Peyer's patch (tissue), 4 donors: ENCODE measurements at regions not wholly inside any gene's neighbourhood (a gene's known extent, or its start where the extent isn't known, plus 50 kb on each side); places are given as distances from the start of the nearest gene placed in this dataset.

Experiments used
- DNase-seq, 3 donors: peaks; one replicate each; pipeline ENCODE4 v3.0.0-alpha.2; 2017 to 2019
- H3K27ac ChIP-seq, 4 donors: fragments of 200-600 bp; sonication (generic); one replicate each; pipeline ENCODE4 v1.5.1; 2016 to 2019
- H3K27me3 ChIP-seq, 2 donors: fragments of 200-600 bp; sonication (generic); one replicate each; pipeline ENCODE4 v1.5.1; 2019
- H3K36me3 ChIP-seq, 3 donors: fragments of 200-600 bp; sonication (generic); one replicate each; pipeline ENCODE4 v1.5.1; 2016 to 2019
- H3K4me1 ChIP-seq, 4 donors: fragments of 200-600 bp; sonication (generic); one replicate each; pipeline ENCODE4 v1.5.1; 2016 to 2019
- H3K4me3 ChIP-seq, 4 donors: fragments of 200-600 bp; sonication (generic); 1 replicate in 3 of 4; 2 replicates in 1 of 4; pipeline ENCODE4 v1.5.1; 2016 to 2019; ENCODE audit warnings: mild to moderate bottlenecking in 1 of 4
- H3K9me3 ChIP-seq, 4 donors: fragments of 200-600 bp; sonication (generic); one replicate each; pipeline ENCODE4 v1.5.1; 2016 to 2019; ENCODE audit warnings: mild to moderate bottlenecking in 1 of 4
- POLR2A ChIP-seq, 2 donors: fragments of 450-650 bp; IDR thresholded peaks; one replicate each; pipeline ENCODE4 v1.5.1; 2017; ENCODE audit warnings: antibody characterized with exemption in 2 of 2, mild to moderate bottlenecking in 2 of 2, moderate library complexity in 2 of 2
- TF ChIP-seq, protein P1 (sequence below), 6 experiments: fragments of 450-650 bp in 4 of 6; fragments of 200-600 bp in 2 of 6; sonication (generic) in 1 of 6; IDR thresholded peaks; one replicate each; pipeline ENCODE4 v1.5.1; 2017 to 2019; ENCODE audit warnings: antibody characterized with exemption in 6 of 6, mild to moderate bottlenecking in 3 of 6, moderate library complexity in 1 of 6

DNA sequence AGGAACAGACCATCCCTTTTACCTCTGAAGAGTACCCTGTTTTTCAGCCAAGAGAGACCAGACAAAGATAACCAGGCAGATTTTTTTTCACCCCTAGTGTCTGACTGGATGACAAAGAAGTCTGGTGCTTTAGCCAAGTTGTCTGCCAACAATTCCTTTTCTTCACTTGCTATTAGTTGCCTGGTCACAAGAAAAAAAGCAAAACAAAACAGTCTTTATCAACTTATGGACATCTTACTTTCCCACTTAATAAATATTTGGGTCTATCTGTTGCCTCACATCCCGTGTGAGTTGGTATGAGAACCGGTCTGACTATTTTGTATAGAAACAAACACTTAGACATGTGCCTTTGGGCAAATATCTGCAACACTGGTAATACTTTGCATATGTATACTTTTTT lies 662.9 kb downstream of the PLPP3 start:
- no peak for TF ChIP-seq POLR2A (IDR thresholded peaks at IDR 0.05)
- TF ChIP-seq, protein P1, sequence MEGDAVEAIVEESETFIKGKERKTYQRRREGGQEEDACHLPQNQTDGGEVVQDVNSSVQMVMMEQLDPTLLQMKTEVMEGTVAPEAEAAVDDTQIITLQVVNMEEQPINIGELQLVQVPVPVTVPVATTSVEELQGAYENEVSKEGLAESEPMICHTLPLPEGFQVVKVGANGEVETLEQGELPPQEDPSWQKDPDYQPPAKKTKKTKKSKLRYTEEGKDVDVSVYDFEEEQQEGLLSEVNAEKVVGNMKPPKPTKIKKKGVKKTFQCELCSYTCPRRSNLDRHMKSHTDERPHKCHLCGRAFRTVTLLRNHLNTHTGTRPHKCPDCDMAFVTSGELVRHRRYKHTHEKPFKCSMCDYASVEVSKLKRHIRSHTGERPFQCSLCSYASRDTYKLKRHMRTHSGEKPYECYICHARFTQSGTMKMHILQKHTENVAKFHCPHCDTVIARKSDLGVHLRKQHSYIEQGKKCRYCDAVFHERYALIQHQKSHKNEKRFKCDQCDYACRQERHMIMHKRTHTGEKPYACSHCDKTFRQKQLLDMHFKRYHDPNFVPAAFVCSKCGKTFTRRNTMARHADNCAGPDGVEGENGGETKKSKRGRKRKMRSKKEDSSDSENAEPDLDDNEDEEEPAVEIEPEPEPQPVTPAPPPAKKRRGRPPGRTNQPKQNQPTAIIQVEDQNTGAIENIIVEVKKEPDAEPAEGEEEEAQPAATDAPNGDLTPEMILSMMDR (IDR thresholded peaks at IDR 0.05), result no peak
- Histone ChIP-seq H3K27ac (no peak overlapping the region), H3K4me3 (no peak overlapping the region), H3K36me3 (no peaks in the 10 kb centered on the region), H3K9me3 (no peaks in the 10 kb centered on the region), H3K4me1 (no peaks in the 10 kb centered on the region), H3K27me3 (no peaks in the 10 kb centered on the region)
- DNase-seq, result no peak

DNA sequence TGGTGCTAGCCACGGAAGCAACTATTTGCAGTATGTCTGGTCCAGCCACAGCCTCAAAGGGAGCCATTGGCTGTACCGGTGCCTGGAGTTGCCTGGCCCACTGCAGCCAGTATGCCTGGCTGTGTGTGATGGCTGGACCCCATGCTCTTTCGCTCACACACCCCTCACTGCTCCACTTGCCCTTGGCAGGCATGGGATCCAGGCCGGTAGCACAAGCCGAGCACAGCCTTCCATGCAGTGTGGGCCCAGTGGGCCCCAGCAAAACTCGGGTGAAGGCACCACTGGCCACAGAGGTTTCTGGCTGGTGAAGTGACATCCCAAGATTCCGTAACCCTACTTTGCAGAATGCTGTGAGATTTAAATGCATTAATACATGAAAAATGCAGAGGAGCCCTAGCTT lies 665.8 kb downstream of the PLPP3 start:
- no peak for TF ChIP-seq POLR2A (IDR thresholded peaks at IDR 0.05)
- TF ChIP-seq, protein P1 (IDR thresholded peaks at IDR 0.05), result no peak
- Histone ChIP-seq H3K27me3 (no peaks in the 10 kb centered on the region), H3K27ac (no peak overlapping the region), H3K4me1 (no peaks in the 10 kb centered on the region), H3K4me3 (no peak overlapping the region), H3K9me3 (no peaks in the 10 kb centered on the region), H3K36me3 (no peaks in the 10 kb centered on the region)
- DNase-seq, result no peak

DNA sequence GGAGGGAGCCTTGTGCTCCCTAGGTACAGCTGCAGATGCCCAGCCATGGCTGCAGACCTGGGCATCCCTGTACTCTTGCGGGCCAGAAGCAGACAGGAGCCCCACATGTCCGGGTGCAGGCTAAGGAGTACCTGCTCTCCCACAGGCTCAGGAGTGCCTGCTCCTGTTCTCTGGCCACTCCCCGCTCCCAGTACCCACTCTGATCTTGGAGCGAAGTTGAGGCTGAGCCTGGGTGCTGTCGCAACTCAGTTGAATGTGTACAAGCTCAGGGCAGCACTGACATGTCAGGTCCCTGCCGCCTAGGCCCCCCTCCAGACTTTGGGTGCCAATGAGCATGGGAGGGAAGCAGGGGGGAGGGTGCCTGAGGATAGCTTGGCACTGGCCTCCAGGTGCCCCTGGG lies 666.9 kb downstream of the PLPP3 start:
- H3K36me3 ChIP-seq, result no peaks in the 10 kb centered on the region
- TF ChIP-seq POLR2A (IDR thresholded peaks at IDR 0.05), result no peak
- TF ChIP-seq, protein P1 (IDR thresholded peaks at IDR 0.05), result no peak

DNA sequence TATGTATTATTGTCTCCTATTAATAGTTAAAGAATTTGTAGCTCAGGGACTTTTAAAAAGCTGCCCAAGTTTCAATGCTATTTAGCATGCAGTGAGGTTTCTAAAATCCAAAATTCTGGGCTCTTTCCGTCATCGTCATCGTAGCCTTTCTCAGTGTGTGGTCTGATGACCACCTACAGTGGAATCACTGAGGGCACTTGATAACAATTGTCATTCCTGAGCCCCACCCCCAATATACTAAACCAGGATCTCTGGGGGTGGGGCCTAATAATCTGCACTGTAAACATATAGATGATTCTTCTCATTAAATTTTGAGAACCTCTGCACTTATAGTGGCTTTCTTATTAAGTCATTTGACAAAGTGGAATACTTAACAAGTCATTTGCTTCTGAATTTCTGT lies 674.8 kb downstream of the PLPP3 start:
- no peak overlapping the region for H3K27ac ChIP-seq
- no peak for TF ChIP-seq POLR2A (IDR thresholded peaks at IDR 0.05)
- TF ChIP-seq, protein P1 (IDR thresholded peaks at IDR 0.05), result no peak
- no peaks in the 10 kb centered on the region for H3K36me3 ChIP-seq
- no peaks in the 10 kb centered on the region for H3K9me3 ChIP-seq
- no peak overlapping the region for H3K4me3 ChIP-seq
- DNase-seq, result no peak
- H3K4me1 ChIP-seq, result no peaks in the 10 kb centered on the region
- no peaks in the 10 kb centered on the region for H3K27me3 ChIP-seq

More for the DNA sequence above, 666.9 kb downstream of the PLPP3 start:
- Histone ChIP-seq H3K27ac (no peak overlapping the region), H3K9me3 (no peaks in the 10 kb centered on the region), H3K4me1 (no peaks in the 10 kb centered on the region), H3K4me3 (no peak overlapping the region), H3K27me3 (no peaks in the 10 kb centered on the region)
- no peak for DNase-seq

DNA sequence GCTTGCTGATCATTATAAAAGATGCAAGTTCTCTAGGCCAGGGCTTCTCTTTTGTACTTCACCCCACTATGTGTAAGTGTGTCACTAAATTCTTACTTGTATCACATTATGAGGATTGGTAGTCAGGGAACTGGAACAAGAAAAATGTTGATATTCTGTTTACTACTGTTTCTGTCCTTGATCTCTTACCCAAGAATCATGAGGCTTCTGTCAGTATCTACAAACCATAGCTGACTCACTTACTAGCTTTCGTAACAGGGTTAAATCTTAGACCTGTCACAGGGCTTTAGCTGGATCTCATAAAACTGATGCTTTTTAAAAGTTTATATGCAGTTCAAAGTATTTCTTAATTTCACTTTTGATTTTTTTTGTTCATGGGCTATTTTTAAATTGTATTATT lies 681.2 kb downstream of the PLPP3 start:
- Histone ChIP-seq H3K27ac (no peak overlapping the region), H3K27me3 (no peaks in the 10 kb centered on the region), H3K4me1 (no peaks in the 10 kb centered on the region), H3K4me3 (no peak overlapping the region), H3K9me3 (no peaks in the 10 kb centered on the region), H3K36me3 (no peaks in the 10 kb centered on the region)
- DNase-seq, result no peak
- no peak for TF ChIP-seq POLR2A (IDR thresholded peaks at IDR 0.05)
- TF ChIP-seq, protein P1 (IDR thresholded peaks at IDR 0.05), result no peak

DNA sequence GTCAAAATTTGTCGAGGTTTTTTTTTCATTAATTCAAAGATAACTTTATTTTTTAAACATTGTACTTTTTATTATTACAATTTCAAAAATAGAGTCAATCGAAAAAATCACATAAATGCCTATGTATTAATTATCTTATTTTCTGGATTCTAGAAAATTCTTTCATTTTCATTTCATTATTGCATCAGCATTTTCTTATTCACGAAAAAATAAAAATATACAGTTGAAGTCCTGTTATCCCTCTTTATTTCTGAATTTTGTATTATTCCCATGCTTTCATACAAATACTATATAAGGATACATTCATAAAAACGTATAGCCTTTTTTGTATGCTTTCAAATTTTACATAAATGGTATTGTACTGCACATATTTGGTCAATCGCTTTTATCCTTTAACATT lies 681.0 kb upstream of the USP24 start:
- Histone ChIP-seq H3K27ac (no peak overlapping the region), H3K36me3 (no peaks in the 10 kb centered on the region), H3K9me3 (no peaks in the 10 kb centered on the region), H3K27me3 (no peaks in the 10 kb centered on the region), H3K4me1 (no peaks in the 10 kb centered on the region), H3K4me3 (no peak overlapping the region)
- DNase-seq, result no peak
- TF ChIP-seq, protein P1 (IDR thresholded peaks at IDR 0.05), result no peak
- no peak for TF ChIP-seq POLR2A (IDR thresholded peaks at IDR 0.05)
